Fibroblast of lung (primary cell): ENCODE measurements at regions not wholly inside any gene's neighbourhood (a gene's known extent, or its start where the extent isn't known, plus 50 kb on each side); places are given as distances from the start of the nearest gene placed in this dataset.

Source experiments
- DNase-seq, 2 donors: peaks; one replicate each; pipeline versions ENCODE4 v3.0.0 to v3.0.0-alpha.2; 2010; ENCODE audit warnings: low read depth in 2 of 2
- H2AFZ ChIP-seq: 2 replicates; pipeline ENCODE4 v1.5.1; 2012; ENCODE audit warnings: low read length, control low read depth, inconsistent platforms
- H3K27ac ChIP-seq: 2 replicates; pipeline ENCODE4 v1.5.1; 2011; ENCODE audit warnings: low read length, control low read depth; ENCODE audit not compliant: insufficient read depth
- H3K27me3 ChIP-seq: 2 replicates; pipeline ENCODE4 v1.5.1; 2011; ENCODE audit warnings: mild to moderate bottlenecking, low read length; ENCODE audit not compliant: control insufficient read depth, insufficient read depth
- H3K36me3 ChIP-seq: 2 replicates; pipeline ENCODE4 v1.5.1; 2011; ENCODE audit warnings: low read length; ENCODE audit not compliant: control insufficient read depth, insufficient read depth
- H3K4me1 ChIP-seq: 2 replicates; pipeline ENCODE4 v1.5.1; 2011; ENCODE audit warnings: low read length; ENCODE audit not compliant: control insufficient read depth, insufficient read depth; ENCODE audit errors: extremely low read depth
- H3K4me2 ChIP-seq: 2 replicates; pipeline ENCODE4 v1.5.1; 2011; ENCODE audit warnings: low read length, control low read depth; ENCODE audit not compliant: insufficient read depth; ENCODE audit errors: extremely low read depth
- H3K4me3 ChIP-seq, 4 experiments: fragments of 200-600 bp in 1 of 4; sonication (generic) in 1 of 4; replicated peaks in 1 of 4; 2 replicates each; pipeline ENCODE4 v1.5.1; 2011 to 2016; ENCODE audit warnings: low read length in 4 of 4, low read depth in 3 of 4, mild to moderate bottlenecking in 3 of 4, control low read depth in 2 of 4, inconsistent platforms in 1 of 4, mixed read lengths in 1 of 4; ENCODE audit not compliant: insufficient read depth in 1 of 4; ENCODE audit errors: control extremely low read depth in 1 of 4
- H3K79me2 ChIP-seq: 2 replicates; pipeline ENCODE4 v1.5.1; 2012; ENCODE audit warnings: mild to moderate bottlenecking, low read length, inconsistent platforms; ENCODE audit not compliant: control insufficient read depth, insufficient read depth
- H3K9ac ChIP-seq: 2 replicates; pipeline ENCODE4 v1.5.1; 2011; ENCODE audit warnings: mild to moderate bottlenecking, low read length, control low read depth; ENCODE audit not compliant: insufficient read depth
- H3K9me3 ChIP-seq: 2 replicates; pipeline ENCODE4 v1.5.1; 2012; ENCODE audit warnings: low read depth, low read length; ENCODE audit not compliant: control insufficient read depth, insufficient read depth
- H4K20me1 ChIP-seq: 2 replicates; pipeline ENCODE4 v1.5.1; 2011; ENCODE audit warnings: low read length; ENCODE audit not compliant: control insufficient read depth, insufficient read depth; ENCODE audit errors: extremely low read depth
- CTCF ChIP-seq, 2 donors: IDR thresholded peaks in 1 of 2; conservative IDR thresholded peaks in 1 of 2; 1 replicate in 1 of 2; 2 replicates in 1 of 2; pipeline ENCODE4 v1.5.1; 2011 to 2012; ENCODE audit warnings: low read length in 2 of 2, control low read depth in 1 of 2, inconsistent platforms in 1 of 2, low read depth in 1 of 2, mild to moderate bottlenecking in 1 of 2
- EZH2 ChIP-seq: IDR thresholded peaks from 2 replicates; pipeline ENCODE4 v1.5.1; 2012; ENCODE audit warnings: low read length, control low read depth, mild to moderate bottlenecking; ENCODE audit errors: missing control alignments

GRCh38 chr12:91577586-91578539, 395.2 kb upstream of the DCN start:
- Histone ChIP-seq H3K27me3 (no peaks in the 10 kb centered on the region), H3K79me2 (no peaks in the 10 kb centered on the region), H2AFZ (peak overlapping the region; percentile 80), H3K9ac (no peak overlapping the region), H3K4me2 (peak overlapping the region; percentile 82), H3K4me1 (no peaks in the 10 kb centered on the region), H3K36me3 (no peaks in the 10 kb centered on the region), H3K27ac (no peak overlapping the region), H4K20me1 (no peaks in the 10 kb centered on the region), H3K4me3 (peak overlapping the region; percentile 30 to 60 (median 33)), H3K9me3 (no peaks in the 10 kb centered on the region)
- peak; percentile 30 to 65 for DNase-seq
- TF ChIP-seq CTCF (conservative IDR thresholded peaks at IDR 0.05 in 1 of 2, IDR thresholded peaks at IDR 0.05 in 1 of 2; ENCODE audit: low read depth in 1 of 2, low read length in 2 of 2): peak in 1 of 2 donors; percentile 41
- no peak for TF ChIP-seq EZH2

- no peak overlapping the region for H3K4me3 ChIP-seq
- DNase-seq: no peak
- TF ChIP-seq CTCF (conservative IDR thresholded peaks at IDR 0.05 in 1 of 2, IDR thresholded peaks at IDR 0.05 in 1 of 2; ENCODE audit: low read depth in 1 of 2, low read length in 2 of 2) (no peak), EZH2 (no peak)
- no peak overlapping the region for H3K9ac ChIP-seq
- no peaks in the 10 kb centered on the region for H3K36me3 ChIP-seq
- no peaks in the 10 kb centered on the region for H3K79me2 ChIP-seq
- no peaks in the 10 kb centered on the region for H4K20me1 ChIP-seq
- H3K4me2 ChIP-seq: no peak overlapping the region
- no peak overlapping the region for H2AFZ ChIP-seq
- no peaks in the 10 kb centered on the region for H3K4me1 ChIP-seq
- H3K27me3 ChIP-seq: no peaks in the 10 kb centered on the region
- H3K9me3 ChIP-seq: no peaks in the 10 kb centered on the region
- no peak overlapping the region for H3K27ac ChIP-seq
Observed at GRCh38 chr12:91576432-91576831, 393.8 kb upstream of the DCN start.

- TF ChIP-seq CTCF (conservative IDR thresholded peaks at IDR 0.05 in 1 of 2, IDR thresholded peaks at IDR 0.05 in 1 of 2; ENCODE audit: low read depth in 1 of 2, low read length in 2 of 2) (no peak), EZH2 (no peak)
- Histone ChIP-seq H3K36me3 (no peaks in the 10 kb centered on the region), H2AFZ (no peak overlapping the region), H3K27ac (no peak overlapping the region), H3K9me3 (no peaks in the 10 kb centered on the region), H3K9ac (no peak overlapping the region), H4K20me1 (no peaks in the 10 kb centered on the region), H3K4me3 (no peak overlapping the region), H3K4me2 (no peak overlapping the region), H3K79me2 (no peaks in the 10 kb centered on the region), H3K27me3 (no peaks in the 10 kb centered on the region), H3K4me1 (no peaks in the 10 kb centered on the region)
- no peak for DNase-seq
Observed at GRCh38 chr12:91575630-91576029, 393.0 kb upstream of the DCN start.
